ENCODE measurements at regions not wholly inside any gene's neighbourhood (a gene's known extent, or its start where the extent isn't known, plus 50 kb on each side); places are given as distances from the start of the nearest gene placed in this dataset.

DNA sequence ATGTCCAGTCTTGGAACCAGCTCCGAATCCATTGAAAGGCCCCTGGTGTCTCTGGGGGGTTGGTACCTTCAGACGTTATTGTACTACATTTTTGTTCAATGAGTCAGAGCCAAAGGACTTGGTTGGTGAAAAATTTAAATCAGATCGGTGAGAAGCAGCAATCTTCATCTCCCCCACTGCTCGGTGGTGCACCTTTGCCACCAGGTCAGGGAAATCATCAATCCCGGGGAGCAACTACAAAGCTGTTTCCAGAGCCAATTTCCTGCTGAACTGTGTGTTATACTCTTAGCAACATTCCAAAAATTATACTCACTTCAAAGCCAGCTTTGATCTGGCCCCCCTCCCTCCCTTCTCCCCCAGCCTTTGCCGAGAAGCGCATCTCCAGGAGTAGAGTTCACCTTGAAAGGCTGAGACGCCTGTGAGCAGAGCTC, 375.2 kb upstream of the WWC1 start (continued):
- TF ChIP-seq SP1 (IDR thresholded peaks at IDR 0.05; ENCODE audit: low read depth, low read length) (no peak), BCL11A (IDR thresholded peaks at IDR 0.05; ENCODE audit: low read depth, low read length) (no peak), EGR1 (IDR thresholded peaks at IDR 0.05; ENCODE audit: borderline replicate concordance in 1 of 2, low read depth in 2 of 2, low read length in 2 of 2) (no peak), KLF5 (IDR thresholded peaks at IDR 0.05; ENCODE audit: partially characterized antibody) (no peak)
- TF ChIP-seq, protein P1, sequence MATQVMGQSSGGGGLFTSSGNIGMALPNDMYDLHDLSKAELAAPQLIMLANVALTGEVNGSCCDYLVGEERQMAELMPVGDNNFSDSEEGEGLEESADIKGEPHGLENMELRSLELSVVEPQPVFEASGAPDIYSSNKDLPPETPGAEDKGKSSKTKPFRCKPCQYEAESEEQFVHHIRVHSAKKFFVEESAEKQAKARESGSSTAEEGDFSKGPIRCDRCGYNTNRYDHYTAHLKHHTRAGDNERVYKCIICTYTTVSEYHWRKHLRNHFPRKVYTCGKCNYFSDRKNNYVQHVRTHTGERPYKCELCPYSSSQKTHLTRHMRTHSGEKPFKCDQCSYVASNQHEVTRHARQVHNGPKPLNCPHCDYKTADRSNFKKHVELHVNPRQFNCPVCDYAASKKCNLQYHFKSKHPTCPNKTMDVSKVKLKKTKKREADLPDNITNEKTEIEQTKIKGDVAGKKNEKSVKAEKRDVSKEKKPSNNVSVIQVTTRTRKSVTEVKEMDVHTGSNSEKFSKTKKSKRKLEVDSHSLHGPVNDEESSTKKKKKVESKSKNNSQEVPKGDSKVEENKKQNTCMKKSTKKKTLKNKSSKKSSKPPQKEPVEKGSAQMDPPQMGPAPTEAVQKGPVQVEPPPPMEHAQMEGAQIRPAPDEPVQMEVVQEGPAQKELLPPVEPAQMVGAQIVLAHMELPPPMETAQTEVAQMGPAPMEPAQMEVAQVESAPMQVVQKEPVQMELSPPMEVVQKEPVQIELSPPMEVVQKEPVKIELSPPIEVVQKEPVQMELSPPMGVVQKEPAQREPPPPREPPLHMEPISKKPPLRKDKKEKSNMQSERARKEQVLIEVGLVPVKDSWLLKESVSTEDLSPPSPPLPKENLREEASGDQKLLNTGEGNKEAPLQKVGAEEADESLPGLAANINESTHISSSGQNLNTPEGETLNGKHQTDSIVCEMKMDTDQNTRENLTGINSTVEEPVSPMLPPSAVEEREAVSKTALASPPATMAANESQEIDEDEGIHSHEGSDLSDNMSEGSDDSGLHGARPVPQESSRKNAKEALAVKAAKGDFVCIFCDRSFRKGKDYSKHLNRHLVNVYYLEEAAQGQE (IDR thresholded peaks at IDR 0.05; ENCODE audit: low read depth, low read length) = no peak

DNA sequence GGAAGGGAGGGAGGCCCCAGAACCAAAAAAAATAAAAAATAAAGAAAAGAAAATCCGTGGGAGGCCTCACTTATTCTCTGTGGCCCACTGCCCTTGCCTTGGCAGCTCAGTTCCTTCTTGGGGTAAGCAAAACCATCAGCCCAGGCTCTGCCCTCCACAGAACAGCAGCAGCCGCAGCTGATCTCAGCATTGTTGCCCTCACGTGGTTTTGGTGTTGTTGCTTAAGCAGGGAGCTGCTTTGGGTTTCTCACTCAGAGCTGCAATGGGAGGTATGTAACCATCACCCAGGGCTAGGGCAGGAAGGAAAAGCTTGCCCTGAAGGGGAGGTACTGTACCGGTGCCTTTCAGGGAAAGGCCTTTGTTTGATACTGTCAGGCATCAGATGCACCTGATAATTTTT, 374.7 kb upstream of the WWC1 start:
- BruUV-seq (replicated peaks) = no TSS peak
- no peaks in the 10 kb centered on the region for H3K36me3 ChIP-seq (ENCODE audit: control insufficient read depth in 2 of 2, insufficient read depth in 2 of 2, low read length in 1 of 2)
- ChIA-PET SMC1A (ENCODE audit: uncharacterized antibody, unreplicated experiment) (no interaction called here), POLR2A (no interaction called here), CTCF (no interaction called here), RAD21 (ENCODE audit: unreplicated experiment) (no interaction called here)
- no peaks in the 10 kb centered on the region for H3K4me1 ChIP-seq (ENCODE audit: control insufficient read depth, insufficient read depth, low read length)
- in situ Hi-C loops (cut with MboI) (no loop called here), intact Hi-C loops (cut with micrococcal nuclease; ENCODE audit: unreplicated experiment) (no loop called here)
- ATAC-seq (no peak), FAIRE-seq (no peak), DNase-seq (ENCODE audit: low read depth, low spot score) (no peak)
- WGBS (ENCODE audit: insufficient coverage, insufficient replicate concordance, low lambda C conversion rate, missing lambda C conversion rate) = 1% methylated on average over 4 of the region's 4 CpGs
- no peaks in the 10 kb centered on the region for H3K79me2 ChIP-seq (ENCODE audit: control insufficient read depth, insufficient read depth, low read length)
- H4K20me1 ChIP-seq (ENCODE audit: control insufficient read depth, insufficient read depth) = no peaks in the 10 kb centered on the region
- no peak for TF ChIP-seq CREM (IDR thresholded peaks at IDR 0.05; ENCODE audit: low read depth)
- TF ChIP-seq, protein P2, sequence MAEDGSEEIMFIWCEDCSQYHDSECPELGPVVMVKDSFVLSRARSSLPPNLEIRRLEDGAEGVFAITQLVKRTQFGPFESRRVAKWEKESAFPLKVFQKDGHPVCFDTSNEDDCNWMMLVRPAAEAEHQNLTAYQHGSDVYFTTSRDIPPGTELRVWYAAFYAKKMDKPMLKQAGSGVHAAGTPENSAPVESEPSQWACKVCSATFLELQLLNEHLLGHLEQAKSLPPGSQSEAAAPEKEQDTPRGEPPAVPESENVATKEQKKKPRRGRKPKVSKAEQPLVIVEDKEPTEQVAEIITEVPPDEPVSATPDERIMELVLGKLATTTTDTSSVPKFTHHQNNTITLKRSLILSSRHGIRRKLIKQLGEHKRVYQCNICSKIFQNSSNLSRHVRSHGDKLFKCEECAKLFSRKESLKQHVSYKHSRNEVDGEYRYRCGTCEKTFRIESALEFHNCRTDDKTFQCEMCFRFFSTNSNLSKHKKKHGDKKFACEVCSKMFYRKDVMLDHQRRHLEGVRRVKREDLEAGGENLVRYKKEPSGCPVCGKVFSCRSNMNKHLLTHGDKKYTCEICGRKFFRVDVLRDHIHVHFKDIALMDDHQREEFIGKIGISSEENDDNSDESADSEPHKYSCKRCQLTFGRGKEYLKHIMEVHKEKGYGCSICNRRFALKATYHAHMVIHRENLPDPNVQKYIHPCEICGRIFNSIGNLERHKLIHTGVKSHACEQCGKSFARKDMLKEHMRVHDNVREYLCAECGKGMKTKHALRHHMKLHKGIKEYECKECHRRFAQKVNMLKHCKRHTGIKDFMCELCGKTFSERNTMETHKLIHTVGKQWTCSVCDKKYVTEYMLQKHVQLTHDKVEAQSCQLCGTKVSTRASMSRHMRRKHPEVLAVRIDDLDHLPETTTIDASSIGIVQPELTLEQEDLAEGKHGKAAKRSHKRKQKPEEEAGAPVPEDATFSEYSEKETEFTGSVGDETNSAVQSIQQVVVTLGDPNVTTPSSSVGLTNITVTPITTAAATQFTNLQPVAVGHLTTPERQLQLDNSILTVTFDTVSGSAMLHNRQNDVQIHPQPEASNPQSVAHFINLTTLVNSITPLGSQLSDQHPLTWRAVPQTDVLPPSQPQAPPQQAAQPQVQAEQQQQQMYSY (CRISPR knock-in tag; IDR thresholded peaks at IDR 0.05) = no peak
- TF ChIP-seq HCFC1 (IDR thresholded peaks at IDR 0.05; ENCODE audit: low read length) = no peak
- TF ChIP-seq, protein P3, sequence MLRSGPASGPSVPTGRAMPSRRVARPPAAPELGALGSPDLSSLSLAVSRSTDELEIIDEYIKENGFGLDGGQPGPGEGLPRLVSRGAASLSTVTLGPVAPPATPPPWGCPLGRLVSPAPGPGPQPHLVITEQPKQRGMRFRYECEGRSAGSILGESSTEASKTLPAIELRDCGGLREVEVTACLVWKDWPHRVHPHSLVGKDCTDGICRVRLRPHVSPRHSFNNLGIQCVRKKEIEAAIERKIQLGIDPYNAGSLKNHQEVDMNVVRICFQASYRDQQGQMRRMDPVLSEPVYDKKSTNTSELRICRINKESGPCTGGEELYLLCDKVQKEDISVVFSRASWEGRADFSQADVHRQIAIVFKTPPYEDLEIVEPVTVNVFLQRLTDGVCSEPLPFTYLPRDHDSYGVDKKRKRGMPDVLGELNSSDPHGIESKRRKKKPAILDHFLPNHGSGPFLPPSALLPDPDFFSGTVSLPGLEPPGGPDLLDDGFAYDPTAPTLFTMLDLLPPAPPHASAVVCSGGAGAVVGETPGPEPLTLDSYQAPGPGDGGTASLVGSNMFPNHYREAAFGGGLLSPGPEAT (IDR thresholded peaks at IDR 0.05; ENCODE audit: low read depth) = no peak
- H3K27ac ChIP-seq (ENCODE audit: control insufficient read depth, insufficient read depth) = no peak overlapping the region
- no peak overlapping the region for H3K4me2 ChIP-seq (ENCODE audit: control insufficient read depth, insufficient read depth)
- H3K27me3 ChIP-seq (replicated peaks in 1 of 2; ENCODE audit: control insufficient read depth in 2 of 2, insufficient read depth in 2 of 2, low read length in 1 of 2) = no peaks in the 10 kb centered on the region; a peak in 2 of 4 replicates
- H3K9ac ChIP-seq (ENCODE audit: control insufficient read depth, insufficient read depth, low read length) = no peak overlapping the region
- H3K9me3 ChIP-seq (replicated peaks; ENCODE audit: control insufficient read depth, insufficient read depth, low read length) = no peaks in the 10 kb centered on the region
- H2AFZ ChIP-seq (ENCODE audit: control insufficient read depth, low read depth, low read length) = no peak overlapping the region
- no peak overlapping the region for H3K4me3 ChIP-seq

Measured in GM12878 (cell line).